NCI-H2081 treated with DMSO at 0.1 percent for 48 hours (cell line): ENCODE measurements at regions not wholly inside any gene's neighbourhood (a gene's known extent, or its start where the extent isn't known, plus 50 kb on each side); places are given as distances from the start of the nearest gene placed in this dataset.
"Not testable (repeated sequence)": the region's sequence is repeated elsewhere in the genome, so short reads cannot be mapped to it uniquely, and the experiment has no call there.

Source experiments
- DNase-seq: peaks from one replicate; lab custom pipeline; 2025; lab: John Stamatoyannopoulos, UW

- DNase-seq, result not testable (repeated sequence)
Measured at GRCh38 chr18:73101491-73101890, 233.7 kb upstream of the NETO1 start.

- no peak for DNase-seq
Measured at GRCh38 chr18:73099759-73100158, 232.0 kb upstream of the NETO1 start.

DNA sequence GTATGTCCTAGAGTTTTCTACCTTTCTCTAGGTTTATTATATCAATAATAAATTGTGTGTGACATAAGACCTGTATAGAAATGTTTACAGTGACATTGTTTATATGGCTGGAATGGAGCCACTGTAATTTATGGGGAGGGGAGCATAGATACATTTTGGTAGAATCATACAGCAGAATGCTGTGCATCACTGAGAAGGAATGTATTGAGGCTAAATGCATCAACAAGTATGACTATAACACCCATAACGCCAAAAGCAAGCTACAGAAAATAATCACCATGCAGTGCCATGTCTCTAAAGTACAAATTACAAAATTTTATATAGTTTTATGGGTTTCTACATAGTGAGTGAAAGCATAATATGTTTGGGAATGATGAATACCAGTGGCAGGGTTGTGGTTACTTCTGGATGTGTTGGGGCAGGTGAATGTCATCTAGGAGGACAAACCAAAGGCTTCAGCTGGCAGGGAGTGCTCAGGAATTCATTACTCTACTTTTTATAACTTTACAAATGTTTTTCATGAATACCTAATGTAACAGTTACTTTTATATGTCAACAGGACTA is 226.0 kb upstream of the NETO1 start:
- no peak for DNase-seq

- no peak for DNase-seq
Measured at GRCh38 chr18:73088445-73088844, 220.7 kb upstream of the NETO1 start.

DNA sequence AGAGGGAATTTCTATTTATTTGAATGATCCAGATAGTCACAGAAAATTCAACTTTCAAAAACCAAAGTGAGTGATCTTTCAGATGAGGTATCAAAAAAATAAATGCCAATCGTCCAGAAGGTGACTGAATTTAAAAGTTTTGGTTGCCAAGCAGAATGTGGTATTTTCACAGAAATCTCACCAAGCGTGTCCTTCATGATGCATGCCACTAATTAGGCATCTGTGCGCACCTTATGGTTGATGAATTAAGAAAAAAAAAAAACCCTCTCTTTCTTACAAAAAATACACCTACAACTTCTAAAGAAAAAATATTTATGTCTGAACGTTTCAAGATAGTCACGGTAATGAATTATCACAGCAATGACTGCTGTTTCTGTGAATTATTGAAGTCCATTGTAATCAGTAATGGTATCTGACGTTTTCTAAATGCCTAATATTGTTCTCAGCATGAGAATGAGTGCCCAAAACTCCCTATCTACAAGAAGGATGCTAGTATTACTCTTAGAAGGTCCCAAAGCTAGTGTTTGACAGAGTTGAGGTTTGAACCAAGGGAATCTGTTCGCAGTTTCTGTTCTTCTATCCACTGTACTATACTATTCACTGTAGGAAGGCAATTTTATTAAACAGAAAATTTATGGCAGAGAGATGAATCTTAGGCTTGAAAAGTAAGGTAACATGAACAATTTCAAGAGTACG is 219.6 kb upstream of the NETO1 start:
- no peak for DNase-seq

DNA sequence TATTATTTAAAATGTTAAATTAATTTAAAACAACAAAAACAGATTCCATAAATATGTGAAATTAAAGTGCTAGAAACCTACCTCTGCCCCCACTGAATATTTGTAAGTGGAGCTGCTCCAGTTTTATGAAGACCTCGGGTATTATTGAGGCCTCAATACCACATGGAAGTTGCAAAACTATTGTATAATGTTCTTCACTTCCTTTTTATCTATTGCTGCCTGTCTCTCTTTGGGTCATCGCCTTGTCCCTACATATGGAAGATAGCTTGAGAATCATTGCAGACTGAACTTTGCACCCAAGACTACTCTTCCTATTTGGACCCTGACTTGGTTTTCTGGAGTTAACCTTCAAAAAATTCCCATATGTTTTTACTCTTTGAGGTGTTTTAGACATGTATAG is 212.1 kb upstream of the NETO1 start:
- DNase-seq, result no peak

DNA sequence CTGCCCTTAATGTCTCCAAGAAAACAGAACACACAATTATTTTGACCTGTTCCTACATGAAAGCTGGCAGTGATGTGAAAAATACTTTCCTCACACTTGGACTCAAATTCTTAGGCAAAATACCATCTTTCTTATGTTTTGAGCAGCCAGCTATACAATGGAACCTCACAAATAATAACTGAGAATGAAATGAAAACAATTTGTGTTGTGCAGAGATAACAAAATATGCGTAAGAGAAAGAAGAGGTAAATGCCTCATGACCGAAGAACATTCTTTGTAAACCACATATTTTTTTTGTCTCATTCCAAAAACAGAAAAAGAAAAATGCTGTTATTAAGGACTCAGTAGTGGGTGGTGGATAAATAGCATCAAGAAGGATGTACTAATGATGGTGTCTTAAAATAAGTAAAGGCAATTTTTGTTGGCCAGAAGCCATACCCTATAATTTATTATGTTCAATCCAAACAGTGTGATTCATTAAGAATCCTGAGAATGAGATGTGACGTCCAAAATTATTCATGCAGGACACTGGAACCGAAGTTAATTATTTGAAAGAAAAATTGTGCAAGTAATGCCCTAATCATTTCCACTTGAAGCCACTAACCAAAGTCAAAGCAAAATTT is 193.0 kb upstream of the NETO1 start:
- no peak for DNase-seq

GRCh38 chr18:73059280-73059679 is 191.5 kb upstream of the NETO1 start:
- no peak for DNase-seq

DNA sequence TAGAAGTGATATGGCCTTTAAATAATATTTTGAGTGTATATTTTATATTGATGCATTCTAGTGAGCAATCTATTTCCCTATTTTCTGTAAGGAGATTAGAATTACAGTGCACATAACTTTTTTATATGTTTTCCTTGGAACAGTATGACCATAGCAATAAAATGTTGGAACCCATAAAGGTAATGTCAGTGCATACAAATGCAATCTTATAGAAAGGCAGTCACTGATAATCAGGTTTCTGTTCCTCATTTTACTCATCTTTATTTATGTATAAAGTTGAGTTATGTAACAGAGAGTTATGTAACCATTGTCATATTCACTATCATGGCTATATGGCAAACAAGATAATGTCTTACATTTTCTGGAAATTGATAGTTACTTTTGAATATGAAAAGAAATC is 179.9 kb upstream of the NETO1 start:
- DNase-seq, result no peak

GRCh38 chr18:73045037-73045436 is 177.2 kb upstream of the NETO1 start:
- no peak for DNase-seq

GRCh38 chr18:73043611-73044010 is 175.8 kb upstream of the NETO1 start:
- DNase-seq, result no peak

- DNase-seq, result peak; percentile 25
Measured at GRCh38 chr18:73043211-73043610, 175.4 kb upstream of the NETO1 start.

GRCh38 chr18:73040247-73040646 is 172.5 kb upstream of the NETO1 start:
- DNase-seq, result no peak

DNA sequence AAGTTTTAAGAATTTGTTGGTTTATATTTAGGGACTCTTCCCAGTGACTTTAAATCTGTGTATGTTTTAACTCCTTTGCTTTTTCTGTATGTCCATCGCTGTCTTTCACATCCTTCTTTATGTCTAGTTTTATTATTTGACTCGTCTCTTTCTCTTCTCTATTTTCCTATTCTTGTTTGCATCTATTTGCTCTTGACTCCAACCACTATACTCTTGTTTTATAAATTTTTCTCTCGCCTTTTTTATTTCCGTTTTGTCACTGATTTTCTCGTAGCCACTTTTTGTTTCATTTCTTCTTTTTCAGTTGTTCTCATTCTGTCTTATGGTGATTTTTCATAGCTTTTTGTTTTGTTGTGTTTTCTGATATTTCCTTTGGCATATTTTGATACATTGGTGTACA is 170.5 kb upstream of the NETO1 start:
- no peak for DNase-seq

- DNase-seq, result peak; percentile 5
Measured at GRCh38 chr18:73023975-73024374, 156.2 kb upstream of the NETO1 start.

GRCh38 chr18:73009691-73010090 is 141.9 kb upstream of the NETO1 start:
- DNase-seq, result no peak

DNA sequence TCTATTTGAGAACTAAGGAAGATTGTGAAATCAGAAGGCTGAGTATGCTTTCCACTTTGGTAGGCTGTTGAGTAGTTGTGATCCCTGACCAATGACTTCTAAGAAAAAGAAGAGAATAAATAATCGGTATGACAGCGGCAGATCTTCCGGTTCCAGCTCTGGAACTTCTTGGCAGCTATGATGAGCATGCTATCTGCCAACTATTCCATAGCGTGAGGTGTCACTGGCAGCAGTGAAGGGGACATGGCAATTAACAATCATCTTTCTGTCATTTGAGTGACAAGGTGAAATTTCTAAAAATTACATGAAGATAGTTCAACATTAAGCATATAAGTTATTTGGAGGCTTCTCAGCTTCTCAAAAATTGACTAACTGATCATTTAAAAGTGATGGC is 140.1 kb upstream of the NETO1 start:
- no peak for DNase-seq

- no peak for DNase-seq
Measured at GRCh38 chr18:73007195-73007914, 139.6 kb upstream of the NETO1 start.

DNA sequence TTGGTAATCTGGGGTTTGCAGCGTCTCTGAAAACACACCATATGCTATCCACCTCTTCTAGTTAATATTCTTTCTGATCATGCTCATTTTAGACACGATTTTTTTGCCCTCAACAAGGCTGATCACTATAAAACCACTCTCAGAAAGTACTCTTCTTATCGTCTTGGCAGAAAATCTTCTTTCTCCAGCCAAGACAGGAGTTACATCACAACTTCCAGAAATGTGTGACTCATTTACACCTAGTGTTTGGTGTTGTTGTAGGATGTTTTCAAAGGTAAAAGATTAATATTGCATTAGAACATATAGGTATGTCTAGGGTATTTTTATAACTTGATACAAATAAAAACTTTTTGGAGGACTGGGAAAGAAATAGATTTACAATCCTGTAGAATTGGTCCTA is 138.5 kb upstream of the NETO1 start:
- DNase-seq, result no peak

- DNase-seq, result no peak
Measured at GRCh38 chr18:73004260-73004659, 136.5 kb upstream of the NETO1 start.

- no peak for DNase-seq
Measured at GRCh38 chr18:72999971-73000607, 132.3 kb upstream of the NETO1 start.

DNA sequence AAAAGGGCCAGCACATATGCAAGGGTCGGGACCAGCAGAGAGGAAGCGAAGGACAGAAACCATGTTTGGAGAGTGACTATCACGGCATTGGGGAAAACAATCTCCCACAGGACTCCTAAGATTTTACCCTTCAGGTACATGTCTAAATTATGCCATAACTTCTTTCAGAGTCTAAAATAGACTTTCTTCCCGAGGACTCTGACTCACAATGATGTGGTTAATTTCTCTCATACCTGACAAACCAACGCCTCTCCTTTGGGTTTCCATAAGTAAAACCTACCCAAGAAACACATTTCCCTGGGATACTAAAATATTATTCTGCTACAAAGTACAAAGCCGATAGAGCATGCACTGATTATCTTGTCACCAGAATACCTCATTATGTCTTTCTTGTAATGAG is 127.8 kb upstream of the NETO1 start:
- DNase-seq, result no peak

- no peak for DNase-seq
Measured at GRCh38 chr18:72993250-72993649, 125.5 kb upstream of the NETO1 start.
